Caco-2 (cell line): ENCODE measurements at regions not wholly inside any gene's neighbourhood (a gene's known extent, or its start where the extent isn't known, plus 50 kb on each side); places are given as distances from the start of the nearest gene placed in this dataset.

Source experiments
- BruUV-seq: library from RNA; stranded (reverse); fragments of 400-500 nt; replicated peaks from 2 replicates; lab custom pipeline; 2021; lab: Mats Ljungman, UMichigan
- CTCF ChIA-PET: fragments of 300-600 bp; sonication (Branson Sonifier 250); formaldehyde crosslinking; loops from one replicate; lab custom pipeline; 2022; ENCODE audit warnings: antibody characterized with exemption; lab: Charles Lee
- POLR2A ChIA-PET: fragments of 300-600 bp; sonication (Branson Sonifier 250); formaldehyde crosslinking; loops from one replicate; lab custom pipeline; 2022; ENCODE audit warnings: antibody characterized with exemption; lab: Charles Lee
- DNase-seq, 2 experiments: peaks; one replicate each; pipeline versions ENCODE4 v3.0.0 to v3.0.0-alpha.2; 2020 to 2022
- H3K27me3 ChIP-seq: replicated peaks from 2 replicates; pipeline ENCODE4 v1.6.0; 2011; ENCODE audit warnings: low read length; ENCODE audit not compliant: control insufficient read depth, insufficient read depth
- H3K36me3 ChIP-seq: 2 replicates; pipeline ENCODE4 v1.5.1; 2011; ENCODE audit warnings: low read length; ENCODE audit not compliant: control insufficient read depth, insufficient read depth
- H3K4me1 ChIP-seq: fragments of 250-450 bp; sonication (Bioruptor Pico); 2 replicates; pipeline ENCODE4 v1.5.1; 2020; ENCODE audit warnings: mild to moderate bottlenecking
- H3K4me3 ChIP-seq: 2 replicates; pipeline ENCODE4 v1.5.1; 2011; ENCODE audit warnings: low read depth, mild to moderate bottlenecking, control low read depth, low read length
- H3K9me3 ChIP-seq: fragments of 250-450 bp; sonication (Bioruptor Pico); 2 replicates; pipeline ENCODE4 v1.5.1; 2020; ENCODE audit warnings: mild to moderate bottlenecking, moderate library complexity
- H3K27ac Mint-ChIP-seq: one replicate; pipeline ENCODE4 v1.8.0; 2022; ENCODE audit warnings: mixed read lengths; ENCODE audit not compliant: unreplicated experiment
- H3K27me3 Mint-ChIP-seq: one replicate; pipeline ENCODE4 v1.8.0; 2022; ENCODE audit warnings: mixed read lengths; ENCODE audit not compliant: insufficient read depth, unreplicated experiment
- H3K36me3 Mint-ChIP-seq: one replicate; pipeline ENCODE4 v1.8.0; 2022; ENCODE audit warnings: mild to moderate bottlenecking, mixed read lengths; ENCODE audit not compliant: insufficient read depth, unreplicated experiment
- H3K4me1 Mint-ChIP-seq: one replicate; pipeline ENCODE4 v1.8.0; 2022; ENCODE audit warnings: low read depth, mixed read lengths; ENCODE audit not compliant: unreplicated experiment
- H3K4me3 Mint-ChIP-seq: one replicate; pipeline ENCODE4 v1.8.0; 2022; ENCODE audit warnings: mild to moderate bottlenecking, moderate library complexity, mixed read lengths; ENCODE audit not compliant: unreplicated experiment
- H3K9me3 Mint-ChIP-seq: one replicate; pipeline ENCODE4 v1.8.0; 2022; ENCODE audit warnings: mixed read lengths; ENCODE audit not compliant: unreplicated experiment
- intact Hi-C: fragments of 100-400 bp; cut with micrococcal nuclease; formaldehyde crosslinking; loops from one replicate; pipeline ENCODE4 v1.10.0; 2022; ENCODE audit not compliant: unreplicated experiment
- TF ChIP-seq, protein P1 (sequence below), 2 experiments: fragments of 200-600 bp in 1 of 2; IDR thresholded peaks; 1 replicate in 1 of 2; 2 replicates in 1 of 2; pipeline versions ENCODE4 v1.5.1 to v1.8.0; 2011 to 2022; ENCODE audit warnings: antibody characterized with exemption in 1 of 2, control low read depth in 1 of 2, inconsistent platforms in 1 of 2, low read depth in 1 of 2, low read length in 1 of 2, mild to moderate bottlenecking in 1 of 2, moderate library complexity in 1 of 2; ENCODE audit not compliant: insufficient read depth in 1 of 2, severe bottlenecking in 1 of 2, unreplicated experiment in 1 of 2

DNA sequence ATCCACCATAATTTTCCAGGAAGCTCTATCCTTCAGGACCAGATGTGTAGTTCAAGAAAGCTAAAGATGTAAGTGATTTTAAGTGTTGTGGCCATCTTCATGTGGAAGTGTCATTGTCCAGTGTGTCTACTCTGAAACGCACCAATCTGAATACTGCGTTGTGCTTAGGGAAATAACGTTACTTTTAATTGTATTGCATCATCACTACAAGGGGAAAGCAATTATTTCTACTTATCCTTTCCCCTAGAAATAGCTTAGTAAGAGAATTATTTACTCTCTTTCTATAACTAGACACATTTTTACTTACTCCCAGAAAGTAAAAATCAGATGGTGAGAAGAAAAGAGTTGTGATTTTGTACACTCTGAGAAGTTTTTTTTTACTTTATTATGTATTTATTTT lies 102.4 kb upstream of the DLGAP1 start:
- H3K27me3 ChIP-seq: no peaks in the 10 kb centered on the region
- TF ChIP-seq, protein P1, sequence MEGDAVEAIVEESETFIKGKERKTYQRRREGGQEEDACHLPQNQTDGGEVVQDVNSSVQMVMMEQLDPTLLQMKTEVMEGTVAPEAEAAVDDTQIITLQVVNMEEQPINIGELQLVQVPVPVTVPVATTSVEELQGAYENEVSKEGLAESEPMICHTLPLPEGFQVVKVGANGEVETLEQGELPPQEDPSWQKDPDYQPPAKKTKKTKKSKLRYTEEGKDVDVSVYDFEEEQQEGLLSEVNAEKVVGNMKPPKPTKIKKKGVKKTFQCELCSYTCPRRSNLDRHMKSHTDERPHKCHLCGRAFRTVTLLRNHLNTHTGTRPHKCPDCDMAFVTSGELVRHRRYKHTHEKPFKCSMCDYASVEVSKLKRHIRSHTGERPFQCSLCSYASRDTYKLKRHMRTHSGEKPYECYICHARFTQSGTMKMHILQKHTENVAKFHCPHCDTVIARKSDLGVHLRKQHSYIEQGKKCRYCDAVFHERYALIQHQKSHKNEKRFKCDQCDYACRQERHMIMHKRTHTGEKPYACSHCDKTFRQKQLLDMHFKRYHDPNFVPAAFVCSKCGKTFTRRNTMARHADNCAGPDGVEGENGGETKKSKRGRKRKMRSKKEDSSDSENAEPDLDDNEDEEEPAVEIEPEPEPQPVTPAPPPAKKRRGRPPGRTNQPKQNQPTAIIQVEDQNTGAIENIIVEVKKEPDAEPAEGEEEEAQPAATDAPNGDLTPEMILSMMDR (IDR thresholded peaks at IDR 0.05; ENCODE audit: insufficient read depth in 1 of 2, low read depth in 1 of 2, low read length in 1 of 2, severe bottlenecking in 1 of 2, unreplicated experiment in 1 of 2): no peak
- CTCF ChIA-PET: no interaction called here
- no peaks in the 10 kb centered on the region for H3K36me3 Mint-ChIP-seq
- no peaks in the 10 kb centered on the region for H3K9me3 Mint-ChIP-seq
- no peak for DNase-seq
- no peaks in the 10 kb centered on the region for H3K4me1 ChIP-seq
- no peak overlapping the region for H3K4me3 ChIP-seq
- BruUV-seq: no TSS peak
- no peaks in the 10 kb centered on the region for H3K4me1 Mint-ChIP-seq
- H3K36me3 ChIP-seq: no peaks in the 10 kb centered on the region
- no peak overlapping the region for H3K27ac Mint-ChIP-seq
- no peaks in the 10 kb centered on the region for H3K9me3 ChIP-seq
- POLR2A ChIA-PET: no interaction called here
- no peaks in the 10 kb centered on the region for H3K27me3 Mint-ChIP-seq
- no peak overlapping the region for H3K4me3 Mint-ChIP-seq
- intact Hi-C loops: no loop called here

DNA sequence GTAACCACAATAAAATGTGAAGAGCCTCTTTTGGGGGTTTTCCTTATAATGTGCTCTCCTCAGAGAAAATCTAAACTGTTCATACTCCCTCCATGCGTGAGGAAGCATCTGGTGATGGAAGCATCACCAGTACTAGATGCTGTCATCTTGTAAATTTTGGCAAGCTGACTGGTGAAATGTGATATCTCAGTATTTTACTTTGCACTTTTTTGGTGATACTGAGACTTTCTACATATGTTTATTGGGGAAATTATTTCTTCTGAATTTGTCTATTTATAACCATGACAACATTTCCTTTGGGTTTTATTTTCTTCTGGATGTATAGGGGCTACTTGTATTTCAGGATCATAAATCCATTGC lies 95.9 kb upstream of the DLGAP1 start:
- Histone ChIP-seq H3K36me3 (no peaks in the 10 kb centered on the region), H3K9me3 (no peaks in the 10 kb centered on the region), H3K4me1 (no peaks in the 10 kb centered on the region), H3K4me3 (no peak overlapping the region), H3K27me3 (no peaks in the 10 kb centered on the region)
- ChIA-PET CTCF (no interaction called here), POLR2A (no interaction called here)
- Mint-ChIP-seq H3K27me3 (no peaks in the 10 kb centered on the region), H3K4me1 (no peaks in the 10 kb centered on the region), H3K36me3 (no peaks in the 10 kb centered on the region), H3K9me3 (no peaks in the 10 kb centered on the region), H3K27ac (no peak overlapping the region), H3K4me3 (no peak overlapping the region)
- BruUV-seq: no TSS peak
- no peak for DNase-seq
- intact Hi-C loops: no loop called here
- TF ChIP-seq, protein P1 (IDR thresholded peaks at IDR 0.05; ENCODE audit: insufficient read depth in 1 of 2, low read depth in 1 of 2, low read length in 1 of 2, severe bottlenecking in 1 of 2, unreplicated experiment in 1 of 2): no peak

DNA sequence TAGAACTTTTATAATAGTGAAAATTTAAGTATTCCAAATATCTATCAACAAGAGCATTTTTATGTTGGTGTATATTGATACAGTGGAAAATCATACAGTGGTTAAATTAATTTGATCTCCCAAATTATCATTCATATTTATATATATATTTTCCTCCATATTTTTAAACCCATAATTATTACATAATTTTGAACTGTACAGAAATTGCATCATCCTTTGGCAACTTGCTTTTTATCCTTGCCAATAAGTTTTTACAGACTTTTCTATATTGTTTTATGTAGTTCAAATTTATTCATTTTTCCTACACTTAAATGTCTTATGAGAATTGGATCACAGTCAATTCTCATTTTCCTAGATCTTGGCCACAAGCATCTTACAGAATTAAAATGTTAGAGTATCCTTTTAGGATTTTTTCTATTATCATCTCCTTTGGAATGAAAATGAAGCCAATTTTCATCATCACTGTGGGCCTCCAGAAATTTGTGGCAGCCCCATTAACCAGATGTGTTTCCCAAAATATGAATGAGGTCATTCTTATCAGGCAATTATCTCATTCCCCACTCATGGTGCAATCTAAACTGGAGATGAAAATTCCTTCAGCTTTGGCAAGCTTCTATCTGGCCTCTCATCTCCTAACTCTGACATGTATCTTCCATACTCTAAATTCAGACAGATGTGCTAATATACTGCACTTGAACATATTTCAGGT lies 94.2 kb upstream of the DLGAP1 start:
- ChIA-PET POLR2A (no interaction called here), CTCF (no interaction called here)
- Histone ChIP-seq H3K36me3 (no peaks in the 10 kb centered on the region), H3K4me1 (no peaks in the 10 kb centered on the region), H3K4me3 (no peak overlapping the region), H3K9me3 (no peaks in the 10 kb centered on the region), H3K27me3 (no peaks in the 10 kb centered on the region)
- Mint-ChIP-seq H3K4me3 (no peak overlapping the region), H3K36me3 (no peaks in the 10 kb centered on the region), H3K27ac (no peak overlapping the region), H3K9me3 (no peaks in the 10 kb centered on the region), H3K4me1 (no peaks in the 10 kb centered on the region), H3K27me3 (no peaks in the 10 kb centered on the region)
- BruUV-seq: no TSS peak
- intact Hi-C loops: no loop called here
- TF ChIP-seq, protein P1 (IDR thresholded peaks at IDR 0.05; ENCODE audit: insufficient read depth in 1 of 2, low read depth in 1 of 2, low read length in 1 of 2, severe bottlenecking in 1 of 2, unreplicated experiment in 1 of 2): no peak
- no peak for DNase-seq
